A673 (cell line): ENCODE measurements at regions not wholly inside any gene's neighbourhood (a gene's known extent, or its start where the extent isn't known, plus 50 kb on each side); places are given as distances from the start of the nearest gene placed in this dataset.

ENCODE experiments used
- BruUV-seq: library from RNA; stranded (reverse); fragments of 400-500 nt; replicated peaks from 2 replicates; lab custom pipeline; 2021; lab: Mats Ljungman, UMichigan
- CTCF ChIA-PET: fragments of 300-600 bp; sonication (Branson Sonifier 250); formaldehyde crosslinking; loops from one replicate; lab custom pipeline; 2022; ENCODE audit warnings: antibody characterized with exemption; lab: Charles Lee
- POLR2A ChIA-PET: fragments of 300-600 bp; sonication (Branson Sonifier 250); formaldehyde crosslinking; loops from one replicate; lab custom pipeline; 2022; ENCODE audit warnings: antibody characterized with exemption; ENCODE audit not compliant: low non-redundant PET; lab: Charles Lee
- DNase-seq: peaks from one replicate; pipeline ENCODE4 v3.0.0-alpha.2; 2015; ENCODE audit warnings: low spot score
- H3K27ac ChIP-seq: fragments of 200-600 bp; sonication (generic); 2 replicates; pipeline ENCODE4 v1.5.1; 2016; ENCODE audit warnings: mixed run types, low read depth, mild to moderate bottlenecking, mixed read lengths, antibody characterized with exemption, low read length; ENCODE audit not compliant: poor library complexity, severe bottlenecking
- H3K27me3 ChIP-seq: fragments of 200-600 bp; sonication (generic); replicated peaks from 2 replicates; pipeline ENCODE4 v1.6.1; 2017; ENCODE audit warnings: mixed run types, low read depth, mild to moderate bottlenecking, mixed read lengths, antibody characterized with exemption, low read length; ENCODE audit not compliant: insufficient read depth, poor library complexity
- H3K36me3 ChIP-seq: fragments of 200-600 bp; sonication (generic); 2 replicates; pipeline ENCODE4 v1.6.1; 2016; ENCODE audit warnings: mixed run types, mild to moderate bottlenecking, mixed read lengths, antibody characterized with exemption, low read length; ENCODE audit not compliant: insufficient read depth, poor library complexity, severe bottlenecking
- H3K4me1 ChIP-seq: fragments of 200-600 bp; sonication (generic); 2 replicates; pipeline ENCODE4 v1.6.1; 2017; ENCODE audit warnings: mixed run types, mild to moderate bottlenecking, mixed read lengths, antibody characterized with exemption, low read length; ENCODE audit not compliant: insufficient read depth, poor library complexity, severe bottlenecking
- H3K4me3 ChIP-seq: fragments of 200-600 bp; sonication (generic); 2 replicates; pipeline ENCODE4 v1.5.1; 2016; ENCODE audit warnings: low read depth, mixed run types, mild to moderate bottlenecking, mixed read lengths, low read length; ENCODE audit not compliant: poor library complexity, severe bottlenecking
- H3K9me3 ChIP-seq: fragments of 200-600 bp; sonication (generic); 2 replicates; pipeline ENCODE4 v1.6.1; 2016; ENCODE audit warnings: mixed run types, low read depth, mild to moderate bottlenecking, mixed read lengths, antibody characterized with exemption, low read length; ENCODE audit not compliant: poor library complexity, severe bottlenecking
- EZH2 ChIP-seq: fragments of 200-600 bp; sonication (generic); IDR thresholded peaks from 2 replicates; pipeline ENCODE4 v1.6.1; 2017; ENCODE audit warnings: borderline replicate concordance, low read depth, mild to moderate bottlenecking, mixed read lengths, antibody characterized with exemption, low read length; ENCODE audit not compliant: poor library complexity, severe bottlenecking
- intact Hi-C: fragments of 100-400 bp; cut with micrococcal nuclease; formaldehyde crosslinking; loops from one replicate; pipeline ENCODE4 v1.10.0; 2022; ENCODE audit not compliant: unreplicated experiment
- TF ChIP-seq, protein P1 (sequence below): fragments of 300-800, 200-600 bp; sonication (generic); conservative IDR thresholded peaks from 2 replicates; pipeline ENCODE4 v1.5.1; 2017; ENCODE audit warnings: low read depth, mild to moderate bottlenecking, antibody characterized with exemption, low read length, moderate library complexity, mixed read lengths

DNA sequence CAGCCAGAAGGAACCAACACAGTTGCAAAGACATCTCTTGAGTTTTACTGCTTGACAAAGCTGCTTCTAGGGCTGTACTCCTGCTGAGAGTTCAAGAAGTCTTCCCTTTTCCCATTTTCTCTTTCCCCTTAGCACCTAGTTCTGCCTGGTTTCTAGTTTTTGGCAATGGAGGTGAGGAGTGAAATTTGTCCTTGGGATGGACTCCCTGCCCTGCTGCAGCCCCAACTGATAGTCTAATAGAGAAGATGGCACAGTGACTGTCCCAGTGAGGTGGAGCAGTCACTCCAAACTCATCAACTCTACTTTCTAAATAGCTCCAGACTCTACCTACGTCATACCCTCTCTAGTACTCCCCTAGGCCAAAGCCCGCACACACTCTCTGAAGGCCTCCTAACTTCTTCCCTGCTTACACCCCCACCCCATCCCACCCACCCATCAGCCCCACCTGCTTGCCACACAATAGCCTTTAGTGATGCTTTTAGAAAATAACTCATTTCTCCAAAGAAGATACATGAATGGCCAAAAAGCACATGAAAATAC lies 164.4 kb downstream of the DDX1 start:
- no TSS peak for BruUV-seq
- Histone ChIP-seq H3K9me3 (no peaks in the 10 kb centered on the region), H3K27ac (no peak overlapping the region), H3K27me3 (no peaks in the 10 kb centered on the region), H3K36me3 (no peaks in the 10 kb centered on the region), H3K4me1 (no peaks in the 10 kb centered on the region), H3K4me3 (no peak overlapping the region)
- TF ChIP-seq, protein P1, sequence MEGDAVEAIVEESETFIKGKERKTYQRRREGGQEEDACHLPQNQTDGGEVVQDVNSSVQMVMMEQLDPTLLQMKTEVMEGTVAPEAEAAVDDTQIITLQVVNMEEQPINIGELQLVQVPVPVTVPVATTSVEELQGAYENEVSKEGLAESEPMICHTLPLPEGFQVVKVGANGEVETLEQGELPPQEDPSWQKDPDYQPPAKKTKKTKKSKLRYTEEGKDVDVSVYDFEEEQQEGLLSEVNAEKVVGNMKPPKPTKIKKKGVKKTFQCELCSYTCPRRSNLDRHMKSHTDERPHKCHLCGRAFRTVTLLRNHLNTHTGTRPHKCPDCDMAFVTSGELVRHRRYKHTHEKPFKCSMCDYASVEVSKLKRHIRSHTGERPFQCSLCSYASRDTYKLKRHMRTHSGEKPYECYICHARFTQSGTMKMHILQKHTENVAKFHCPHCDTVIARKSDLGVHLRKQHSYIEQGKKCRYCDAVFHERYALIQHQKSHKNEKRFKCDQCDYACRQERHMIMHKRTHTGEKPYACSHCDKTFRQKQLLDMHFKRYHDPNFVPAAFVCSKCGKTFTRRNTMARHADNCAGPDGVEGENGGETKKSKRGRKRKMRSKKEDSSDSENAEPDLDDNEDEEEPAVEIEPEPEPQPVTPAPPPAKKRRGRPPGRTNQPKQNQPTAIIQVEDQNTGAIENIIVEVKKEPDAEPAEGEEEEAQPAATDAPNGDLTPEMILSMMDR: no peak
- TF ChIP-seq EZH2: no peak
- intact Hi-C loops: no loop called here
- CTCF ChIA-PET: no interaction called here
- DNase-seq: no peak
- POLR2A ChIA-PET: no interaction called here

DNA sequence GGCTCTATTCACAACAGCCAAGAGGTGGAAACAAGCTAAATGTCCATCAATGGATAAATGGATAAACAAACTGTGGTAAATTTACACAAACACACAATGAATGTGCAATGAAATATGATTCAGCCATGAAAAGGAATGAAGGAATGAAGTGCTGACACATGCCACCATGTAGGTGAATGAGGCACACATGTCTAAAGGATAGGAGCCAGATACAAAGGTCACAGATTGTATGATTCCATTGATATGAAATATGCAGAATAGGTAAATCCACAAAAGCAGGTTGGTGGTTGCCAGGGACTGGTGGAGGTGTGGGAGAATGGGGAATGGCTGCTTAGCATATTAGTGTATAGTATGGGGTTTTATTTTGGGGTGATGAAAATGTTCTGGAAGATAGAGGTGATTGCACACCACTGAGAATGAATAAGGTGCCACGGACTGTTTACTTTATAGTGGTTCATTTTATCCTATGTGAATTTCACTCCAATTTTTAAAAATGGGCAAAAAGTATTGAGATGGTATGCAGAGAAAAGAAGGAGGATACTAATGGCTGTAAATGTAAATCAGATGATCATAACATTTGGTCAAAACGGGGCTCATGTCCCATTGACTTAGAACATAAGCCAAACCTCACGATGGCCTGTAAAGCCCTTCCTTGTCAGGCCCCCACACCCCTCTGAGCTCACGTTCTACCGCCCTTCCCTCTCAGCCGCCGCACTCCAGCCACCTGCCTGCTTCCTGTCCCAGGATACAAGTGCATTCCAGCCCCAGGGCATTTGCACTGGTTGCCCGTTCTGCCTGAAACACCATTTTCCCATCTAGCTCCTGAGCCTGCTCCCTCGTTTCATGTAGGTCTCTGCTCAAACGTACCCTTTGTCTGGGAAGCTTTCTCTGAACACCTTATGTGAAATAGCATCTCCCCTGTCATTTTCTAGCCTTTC lies 165.5 kb downstream of the DDX1 start:
- POLR2A ChIA-PET: no interaction called here
- intact Hi-C loops: no loop called here

DNA sequence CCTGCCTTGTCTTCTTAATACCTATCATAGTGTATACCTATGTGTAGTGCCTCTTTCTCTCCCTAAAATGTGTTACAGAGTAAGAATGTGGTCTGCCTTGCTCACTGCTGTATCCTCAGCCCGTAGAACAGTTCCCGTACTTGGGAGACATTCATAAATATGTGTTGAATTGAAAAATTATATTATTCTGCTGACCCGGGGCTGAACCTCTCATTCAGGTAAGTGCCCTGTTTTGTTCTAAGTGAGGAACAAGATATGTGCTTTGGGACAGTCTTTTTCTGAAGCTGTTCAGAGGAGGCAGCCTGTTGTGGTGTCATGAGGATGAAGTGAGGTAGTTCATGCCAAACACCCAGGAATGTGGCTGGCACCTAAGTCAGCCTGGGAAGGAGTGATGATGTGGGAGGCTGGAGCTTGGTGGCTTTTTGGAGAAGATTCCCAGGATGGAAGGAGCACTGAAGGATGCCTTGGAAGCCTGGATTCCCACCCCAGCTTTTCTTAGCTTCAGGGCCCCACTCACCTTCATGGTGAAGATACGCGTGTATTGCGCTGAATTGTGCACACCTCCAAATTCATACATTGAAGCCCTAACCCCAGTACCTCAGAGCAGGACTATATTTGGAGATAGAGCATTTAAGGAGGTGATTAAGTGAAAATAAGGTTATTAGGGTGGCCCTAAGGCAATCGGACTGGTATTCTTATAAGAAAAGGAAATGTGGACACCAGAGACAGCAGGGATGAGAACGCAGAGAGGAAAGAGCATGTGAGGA lies 166.3 kb downstream of the DDX1 start:
- intact Hi-C loops: no loop called here

More for the DNA sequence above, 165.5 kb downstream of the DDX1 start:
- no peaks in the 10 kb centered on the region for H3K4me1 ChIP-seq
- CTCF ChIA-PET: no interaction called here
- no peak for DNase-seq
- H3K27me3 ChIP-seq: no peaks in the 10 kb centered on the region
- H3K9me3 ChIP-seq: no peaks in the 10 kb centered on the region
- no peak overlapping the region for H3K4me3 ChIP-seq
- no TSS peak for BruUV-seq
- H3K27ac ChIP-seq: no peak overlapping the region
- TF ChIP-seq EZH2: no peak
- TF ChIP-seq, protein P1: no peak
- H3K36me3 ChIP-seq: no peaks in the 10 kb centered on the region

More for the DNA sequence above, 166.3 kb downstream of the DDX1 start:
- Histone ChIP-seq H3K4me1 (no peaks in the 10 kb centered on the region), H3K4me3 (no peak overlapping the region), H3K27ac (no peak overlapping the region), H3K27me3 (no peaks in the 10 kb centered on the region), H3K9me3 (no peaks in the 10 kb centered on the region), H3K36me3 (no peaks in the 10 kb centered on the region)
- BruUV-seq: no TSS peak
- CTCF ChIA-PET: no interaction called here
- TF ChIP-seq, protein P1: no peak
- TF ChIP-seq EZH2: no peak
- no peak for DNase-seq
- POLR2A ChIA-PET: no interaction called here
